Right kidney (tissue), 1 donor: ENCODE measurements at regions not wholly inside any gene's neighbourhood (a gene's known extent, or its start where the extent isn't known, plus 50 kb on each side); places are given as distances from the start of the nearest gene placed in this dataset.

Experiments used
- DNase-seq: peaks from one replicate; pipeline ENCODE4 v3.0.0-alpha.2; 2016

- no peak for DNase-seq
These were observed 68.7 kb upstream of the MAP1LC3B2 start for GRCh38 chr12:116490471-116490870.

DNA sequence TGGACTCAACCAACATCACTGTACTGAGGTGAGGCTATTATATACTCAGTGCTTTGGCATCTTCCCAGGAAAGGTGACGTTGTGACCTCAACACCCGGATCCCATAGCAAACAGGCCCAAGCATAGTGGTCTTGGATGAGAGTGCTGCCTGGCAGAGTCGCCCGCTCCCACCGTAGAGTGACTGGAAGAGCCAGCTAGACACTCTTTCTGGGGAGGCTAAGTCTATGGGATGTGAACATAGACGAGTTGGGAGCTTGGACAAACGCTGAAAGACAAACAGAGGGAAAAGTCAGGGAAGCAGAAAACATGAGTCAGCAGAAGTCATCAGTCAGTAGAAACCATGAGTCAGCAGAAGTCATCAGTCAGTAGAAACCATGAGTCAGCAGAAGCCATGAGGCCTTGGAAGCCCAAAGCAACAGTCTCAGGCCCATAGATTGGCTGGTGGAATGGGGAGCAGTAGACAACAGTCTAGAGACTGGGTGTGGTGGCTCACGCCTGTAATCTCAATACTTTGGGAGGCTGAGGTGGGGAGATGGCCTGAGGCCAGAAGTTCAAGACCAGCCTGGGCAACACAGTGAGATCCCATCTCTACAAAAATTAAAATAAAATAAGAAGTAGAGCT is 66.4 kb upstream of the MAP1LC3B2 start:
- DNase-seq: no peak

DNA sequence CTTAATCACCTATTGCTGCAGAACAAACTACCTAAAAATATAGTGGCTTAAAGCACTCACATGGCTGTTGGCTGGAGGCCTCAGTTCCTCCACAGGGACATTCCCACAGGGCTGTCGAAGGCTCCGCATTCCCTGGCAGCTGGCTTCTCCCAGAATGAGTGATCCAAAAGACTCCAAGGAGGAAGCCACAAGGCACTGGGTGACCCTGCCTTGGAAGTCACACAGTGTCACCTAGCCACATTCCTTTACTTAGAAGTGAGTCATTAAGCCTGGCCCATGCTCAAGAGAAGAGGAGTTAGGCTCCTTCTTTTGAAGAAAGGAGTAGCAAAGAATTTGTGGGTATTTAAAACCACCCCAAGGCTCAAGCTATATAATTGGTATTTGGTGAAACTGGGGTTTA is 63.9 kb upstream of the MAP1LC3B2 start:
- no peak for DNase-seq

- no peak for DNase-seq
These were observed 62.1 kb upstream of the MAP1LC3B2 start for GRCh38 chr12:116497051-116497591.

GRCh38 chr12:116498471-116498870 is 60.7 kb upstream of the MAP1LC3B2 start:
- no peak for DNase-seq

DNA sequence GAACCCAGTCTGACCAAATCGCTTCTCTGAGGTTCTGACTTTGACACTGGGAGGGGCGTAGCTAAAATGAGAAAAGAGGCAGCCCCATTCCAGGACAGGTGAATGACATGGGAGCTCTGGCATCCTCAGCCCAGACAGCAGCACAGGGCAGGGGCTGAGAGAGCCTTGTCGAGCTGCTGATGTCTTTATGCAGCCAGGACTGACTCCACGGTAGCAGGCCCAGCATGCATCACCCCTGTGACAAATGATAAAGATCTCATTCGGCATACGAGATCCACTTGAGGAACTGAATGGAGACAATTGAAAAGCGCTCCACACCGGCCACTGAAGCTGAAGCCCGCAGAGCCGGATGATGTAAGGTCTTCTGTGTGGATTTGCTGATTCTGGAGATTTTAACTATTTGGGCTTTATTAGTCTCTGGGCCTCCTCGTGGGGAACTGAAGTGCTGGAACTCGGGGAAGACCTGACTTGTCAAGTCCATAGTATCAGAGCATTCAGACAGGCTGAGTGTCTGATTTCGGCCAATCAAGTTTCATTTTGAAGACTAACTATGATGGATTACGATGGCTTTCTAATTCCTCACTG is 56.9 kb upstream of the MAP1LC3B2 start:
- DNase-seq: no peak

GRCh38 chr12:116502989-116503496 is 56.1 kb upstream of the MAP1LC3B2 start:
- no peak for DNase-seq

DNA sequence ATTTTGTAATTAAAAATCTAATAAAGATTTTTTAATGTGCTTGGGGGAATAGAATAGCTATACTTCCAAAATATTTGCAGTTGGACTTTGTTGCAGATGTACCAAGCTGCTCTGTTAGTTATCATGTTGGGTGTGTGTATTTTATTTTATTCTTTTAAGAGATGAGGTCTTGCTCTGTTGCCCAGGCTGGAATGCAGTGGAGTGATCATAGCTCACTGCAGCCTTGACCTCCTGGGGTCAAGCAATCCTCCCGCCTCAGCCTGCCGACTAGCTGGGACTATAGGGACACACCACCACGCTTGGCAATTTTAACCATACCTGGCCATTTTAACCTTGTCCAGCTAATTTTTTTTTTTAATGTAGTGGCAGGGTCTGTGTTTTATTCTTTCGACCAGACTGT is 54.7 kb upstream of the MAP1LC3B2 start:
- no peak for DNase-seq

DNA sequence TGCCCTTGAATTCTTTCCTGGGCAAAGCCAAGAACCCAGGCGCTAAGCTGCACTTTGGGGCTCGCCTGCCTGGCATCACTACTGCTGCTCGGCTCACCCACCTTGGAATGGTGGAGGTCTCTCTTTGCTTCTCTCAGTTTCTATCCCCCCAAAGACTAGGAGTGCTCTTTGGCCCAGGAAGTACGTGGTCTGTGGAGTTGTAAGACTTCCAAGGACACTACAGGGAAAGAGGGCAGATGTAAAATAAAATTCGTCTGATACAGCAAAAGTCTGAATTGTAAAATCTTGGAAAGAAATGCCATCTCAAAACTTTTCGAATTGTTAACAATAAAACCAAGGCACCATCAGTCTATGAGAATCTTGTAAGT is 52.5 kb upstream of the MAP1LC3B2 start:
- no peak for DNase-seq

DNA sequence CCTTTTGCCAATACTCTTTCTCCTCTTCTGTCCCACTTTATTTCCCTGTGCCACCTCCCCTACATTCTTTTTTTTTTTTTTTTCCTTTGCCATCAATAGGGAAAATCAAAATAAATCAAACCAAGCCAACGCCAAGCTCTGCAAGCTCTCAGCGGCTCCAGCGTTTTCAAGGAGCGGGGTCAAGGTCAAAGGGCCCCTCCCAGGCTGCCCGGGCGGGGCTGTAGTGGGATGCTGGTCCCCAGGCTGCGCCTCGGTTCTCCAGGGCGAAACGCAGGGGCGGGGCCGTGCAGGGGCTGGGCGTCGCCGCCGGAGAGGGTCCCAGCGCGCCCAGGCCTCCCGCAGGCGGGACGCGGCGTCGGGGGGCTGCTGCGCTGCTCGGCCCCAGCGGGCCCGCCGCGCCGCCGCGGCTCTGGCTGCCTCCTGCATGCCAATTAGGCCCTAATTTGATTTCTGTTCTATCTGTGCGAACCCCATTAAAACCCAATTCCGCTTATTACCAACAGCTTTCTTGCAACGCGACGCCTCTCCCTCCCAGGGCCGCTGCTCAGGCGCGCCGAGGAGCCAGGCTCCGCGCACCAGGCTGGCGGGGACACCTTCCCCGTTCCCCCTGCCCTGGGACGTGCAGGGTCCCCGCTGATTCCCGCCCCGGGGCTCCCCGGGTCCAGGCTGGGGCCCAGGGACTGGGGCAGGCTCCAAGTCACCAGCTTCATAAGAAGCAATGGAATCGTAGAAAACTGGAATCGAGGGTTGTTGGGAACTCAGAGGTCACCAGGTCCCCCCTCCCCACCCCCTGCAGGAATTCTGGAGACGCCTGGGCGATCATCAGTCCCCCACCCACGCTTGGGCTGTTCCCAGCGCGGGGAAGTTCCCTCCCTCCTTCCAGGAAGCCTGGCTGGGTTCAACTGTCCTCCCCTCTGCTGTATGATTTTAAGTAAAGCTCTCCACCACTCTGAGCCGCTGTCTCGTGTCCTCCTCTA is 50.7 kb upstream of the MAP1LC3B2 start:
- DNase-seq: peak; percentile 90
